A549 (cell line): ENCODE measurements at regions not wholly inside any gene's neighbourhood (a gene's known extent, or its start where the extent isn't known, plus 50 kb on each side); places are given as distances from the start of the nearest gene placed in this dataset.
"Not testable (repeated sequence)": the region's sequence is repeated elsewhere in the genome, so short reads cannot be mapped to it uniquely, and the experiment has no call there.

Experiments used
- ATAC-seq, 2 experiments: fragments of 200-7000 bp in 1 of 2; fragments of >200 bp in 1 of 2; cut with Nextera tagmentation in 1 of 2; cut with Tn5 transposase in 1 of 2; 3 replicates each; pipeline versions ENCODE4 v1.8.0 to v1.9.1; 2018 to 2020; ENCODE audit warnings: mild to moderate bottlenecking in 1 of 2, moderate library complexity in 1 of 2
- CTCF ChIA-PET: fragments of 300-600 bp; sonication (Branson Sonifier 250); formaldehyde crosslinking; extraction: SDS; loops from one replicate; lab custom pipeline; 2021; ENCODE audit warnings: antibody characterized with exemption, inconsistent platforms; lab: Yijun Ruan, JAX
- POLR2A ChIA-PET: fragments of 350-600 bp; formaldehyde crosslinking; extraction: SDS; loops from one replicate; lab custom pipeline; 2021; ENCODE audit warnings: antibody characterized with exemption, inconsistent platforms; lab: Yijun Ruan, JAX
- DNase-seq, 2 experiments: peaks; one replicate each; pipeline versions ENCODE4 v3.0.0 to v3.0.0-alpha.2; 2011 to 2016; ENCODE audit warnings: low read depth in 1 of 2, low spot score in 1 of 2
- FAIRE-seq: peaks from 2 replicates; lab custom pipeline; 2011; peaks lifted over from hg19 to GRCh38; lab: Jason Lieb, UNC
- H3K27ac ChIP-seq, 2 experiments: fragments of >200 bp; sonication (Bioruptor Twin); formaldehyde crosslinking; 3 replicates each; pipeline ENCODE4 v1.5.1; 2016 to 2017
- H3K4me1 ChIP-seq: fragments of >200 bp; sonication (Bioruptor Twin); formaldehyde crosslinking; 3 replicates; pipeline ENCODE4 v1.6.1; 2016
- H3K4me2 ChIP-seq: fragments of >200 bp; sonication (Bioruptor Twin); formaldehyde crosslinking; 3 replicates; pipeline ENCODE4 v1.6.1; 2016
- H3K4me3 ChIP-seq: fragments of >200 bp; sonication (Bioruptor Twin); formaldehyde crosslinking; 3 replicates; pipeline ENCODE4 v1.5.1; 2016
- H3K9me3 ChIP-seq: fragments of >200 bp; sonication (Bioruptor Twin); formaldehyde crosslinking; 3 replicates; pipeline ENCODE4 v1.6.1; 2016
- BCL3 ChIP-seq: fragments of >200 bp; sonication (Bioruptor Twin); formaldehyde crosslinking; IDR thresholded peaks from 3 replicates; pipeline ENCODE4 v1.6.1; 2016
- BHLHE40 ChIP-seq: IDR thresholded peaks from 2 replicates; pipeline ENCODE4 v1.6.1; 2012; ENCODE audit warnings: low read depth, low read length, inconsistent platforms
- CBX8 ChIP-seq: fragments of 200-600 bp; sonication (generic); IDR thresholded peaks from 2 replicates; pipeline ENCODE4 v1.6.1; 2016
- CHD2 ChIP-seq: fragments of 150-350 bp; IDR thresholded peaks from 2 replicates; pipeline ENCODE4 v1.6.1; 2014; ENCODE audit warnings: low read length; ENCODE audit not compliant: partially characterized antibody
- CHD4 ChIP-seq: fragments of 200-600 bp; sonication (generic); IDR thresholded peaks from 2 replicates; pipeline ENCODE4 v1.6.1; 2016; ENCODE audit warnings: antibody characterized with exemption, mild to moderate bottlenecking, borderline replicate concordance
- E2F6 ChIP-seq: IDR thresholded peaks from 2 replicates; pipeline ENCODE4 v1.6.1; 2012; ENCODE audit warnings: low read depth, borderline replicate concordance
- EHMT2 ChIP-seq: fragments of 200-600 bp; sonication (generic); IDR thresholded peaks from 2 replicates; pipeline ENCODE4 v1.6.1; 2016; ENCODE audit warnings: antibody characterized with exemption, low read depth, mild to moderate bottlenecking, moderate library complexity
- ESRRA ChIP-seq: fragments of 150-350 bp; IDR thresholded peaks from 2 replicates; pipeline ENCODE4 v1.6.1; 2014; ENCODE audit warnings: mild to moderate bottlenecking, low read length, borderline replicate concordance
- FOSB ChIP-seq: fragments of 250-450 bp; sonication (Bioruptor Pico); IDR thresholded peaks from 2 replicates; pipeline ENCODE4 v1.5.0; 2020; ENCODE audit warnings: mild to moderate bottlenecking, moderate library complexity
- FOSL2 ChIP-seq, 2 experiments: fragments of 450-650 bp in 1 of 2; fragments of >200 bp in 1 of 2; sonication (Bioruptor Twin) in 1 of 2; formaldehyde crosslinking; IDR thresholded peaks; 2 replicates each; pipeline versions ENCODE4 v1.5.0 to v1.6.1; 2016 to 2020; ENCODE audit warnings: mild to moderate bottlenecking in 1 of 2, moderate library complexity in 1 of 2
- FOXS1 ChIP-seq: fragments of 250-450 bp; sonication (Bioruptor Pico); IDR thresholded peaks from 2 replicates; pipeline ENCODE4 v1.5.0; 2020; ENCODE audit warnings: mild to moderate bottlenecking, moderate library complexity
- GATA3 ChIP-seq: IDR thresholded peaks from 2 replicates; pipeline ENCODE4 v1.6.1; 2012; ENCODE audit warnings: borderline replicate concordance
- HOXA7 ChIP-seq: fragments of 250-450 bp; sonication (Bioruptor Pico); IDR thresholded peaks from 2 replicates; pipeline ENCODE4 v1.5.0; 2020; ENCODE audit warnings: mild to moderate bottlenecking, moderate library complexity
- NFE2L2 ChIP-seq: fragments of 150-350 bp; conservative IDR thresholded peaks from 2 replicates; pipeline ENCODE4 v1.6.1; 2014; ENCODE audit warnings: low read length
- PHF8 ChIP-seq: fragments of 200-600 bp; sonication (generic); IDR thresholded peaks from 2 replicates; pipeline ENCODE4 v1.6.1; 2016; ENCODE audit warnings: low read depth, mild to moderate bottlenecking, antibody characterized with exemption, moderate library complexity, borderline replicate concordance
- RAD21 ChIP-seq, 2 experiments: fragments of >200 bp in 1 of 2; sonication (Bioruptor Twin) in 1 of 2; formaldehyde crosslinking in 1 of 2; IDR thresholded peaks in 1 of 2; conservative IDR thresholded peaks in 1 of 2; 2 replicates in 1 of 2; 3 replicates in 1 of 2; pipeline ENCODE4 v1.6.1; 2012 to 2018; ENCODE audit warnings: inconsistent platforms in 1 of 2
- RCOR1 ChIP-seq: fragments of 150-350 bp; IDR thresholded peaks from 2 replicates; pipeline ENCODE4 v1.6.1; 2014; ENCODE audit warnings: antibody characterized with exemption, low read length, low read depth
- RNF2 ChIP-seq: fragments of 200-600 bp; sonication (generic); IDR thresholded peaks from 2 replicates; pipeline ENCODE4 v1.6.1; 2016; ENCODE audit warnings: low read depth, mild to moderate bottlenecking, antibody characterized with exemption, moderate library complexity, borderline replicate concordance
- SMC3 ChIP-seq: fragments of >200 bp; sonication (Bioruptor Twin); formaldehyde crosslinking; IDR thresholded peaks from 3 replicates; pipeline ENCODE4 v1.6.1; 2018; ENCODE audit warnings: inconsistent platforms
- SREBF2 ChIP-seq: fragments of 450-650 bp; IDR thresholded peaks from 2 replicates; pipeline ENCODE4 v1.6.1; 2014; ENCODE audit warnings: mild to moderate bottlenecking, moderate library complexity
- TFCP2L1 ChIP-seq: fragments of 250-450 bp; sonication (Bioruptor Pico); IDR thresholded peaks from 2 replicates; pipeline ENCODE4 v1.5.0; 2021; ENCODE audit warnings: mild to moderate bottlenecking
- USF2 ChIP-seq: fragments of 450-650 bp; IDR thresholded peaks from 2 replicates; pipeline ENCODE4 v1.6.1; 2014; ENCODE audit warnings: antibody characterized with exemption
- ZC3H11A ChIP-seq: fragments of 450-650 bp; IDR thresholded peaks from 2 replicates; pipeline ENCODE4 v1.6.1; 2014; ENCODE audit warnings: antibody characterized with exemption, mild to moderate bottlenecking
- ZFP36 ChIP-seq: fragments of 450-650 bp; IDR thresholded peaks from 2 replicates; pipeline ENCODE4 v1.6.1; 2014; ENCODE audit warnings: borderline replicate concordance; ENCODE audit not compliant: partially characterized antibody
- ZNF302 ChIP-seq: fragments of 250-450 bp; sonication (Bioruptor Pico); IDR thresholded peaks from 2 replicates; pipeline ENCODE4 v1.9.0; 2021; ENCODE audit warnings: inconsistent platforms, mild to moderate bottlenecking, moderate library complexity
- ZSCAN20 ChIP-seq: fragments of 250-450 bp; sonication (Bioruptor Pico); IDR thresholded peaks from 2 replicates; pipeline ENCODE4 v1.8.0; 2022; ENCODE audit warnings: mild to moderate bottlenecking, moderate library complexity
- WGBS: methylation state at CpG from one replicate; pipeline ENCODE4 v1.1.6; 2017; ENCODE audit errors: missing lambda C conversion rate; 5-methylcytosine and 5-hydroxymethylcytosine counted together
- TF ChIP-seq, protein P1 (sequence below): fragments of 250-450 bp; sonication (Bioruptor Pico); IDR thresholded peaks from 2 replicates; pipeline ENCODE4 v1.5.0; 2020; ENCODE audit warnings: low read depth, mild to moderate bottlenecking, moderate library complexity

- no peak overlapping the region for H3K4me2 ChIP-seq
- FAIRE-seq (no peak), DNase-seq (no peak), ATAC-seq (no peak)
- no peaks in the 10 kb centered on the region for H3K9me3 ChIP-seq
- no peak for TF ChIP-seq ZSCAN20
- no peak for TF ChIP-seq RCOR1
- TF ChIP-seq USF2: no peak
- TF ChIP-seq CHD2: no peak
- TF ChIP-seq RNF2: no peak
- no peak for TF ChIP-seq HOXA7 (CRISPR knock-in tag)
- TF ChIP-seq FOSB (CRISPR knock-in tag): no peak
- TF ChIP-seq PHF8: no peak
- TF ChIP-seq CBX8: no peak
- no peak for TF ChIP-seq SREBF2
- TF ChIP-seq NFE2L2: no peak
- CTCF ChIA-PET: no interaction called here
- H3K4me3 ChIP-seq: no peak overlapping the region
- H3K27ac ChIP-seq: no peak overlapping the region
- no peaks in the 10 kb centered on the region for H3K4me1 ChIP-seq
- POLR2A ChIA-PET: no interaction called here
These were observed 344.2 kb upstream of the KIAA1217 start for GRCh38 chr10:23864631-23865147.

DNA sequence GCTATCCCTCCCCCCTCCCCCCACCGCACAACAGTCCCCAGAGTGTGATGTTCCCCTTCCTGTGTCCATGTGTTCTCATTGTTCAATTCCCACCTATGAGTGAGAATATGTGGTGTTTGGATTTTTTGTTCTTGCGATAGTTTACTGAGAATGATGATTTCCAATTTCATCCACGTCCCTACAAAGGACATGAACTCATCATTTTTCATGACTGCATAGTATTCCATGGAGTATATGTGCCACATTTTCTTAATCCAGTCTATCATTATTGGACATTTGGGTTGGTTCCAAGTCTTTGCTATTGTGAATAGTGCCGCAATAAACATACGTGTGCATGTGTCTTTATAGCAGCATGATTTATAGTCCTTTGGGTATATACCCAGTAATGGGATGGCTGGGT is 342.0 kb upstream of the KIAA1217 start:
- 6% methylated on average over 2 of the region's 5 CpGs for WGBS
- H3K4me1 ChIP-seq, H3K27ac ChIP-seq, H3K4me3 ChIP-seq, DNase-seq, H3K4me2 ChIP-seq, FAIRE-seq, H3K9me3 ChIP-seq, CTCF ChIA-PET, POLR2A ChIA-PET, ATAC-seq: not testable (repeated sequence)

- Histone ChIP-seq H3K9me3 (no peaks in the 10 kb centered on the region), H3K4me3 (no peak overlapping the region), H3K27ac (no peak overlapping the region), H3K4me1 (no peaks in the 10 kb centered on the region), H3K4me2 (no peak overlapping the region)
- ChIA-PET CTCF (no interaction called here), POLR2A (no interaction called here)
- FAIRE-seq (no peak), ATAC-seq (no peak), DNase-seq (no peak)
- 42% methylated on average over 2 of the region's 2 CpGs for WGBS
- TF ChIP-seq ZFP36: no peak
- no peak for TF ChIP-seq TFCP2L1 (CRISPR knock-in tag)
- TF ChIP-seq ZNF302 (CRISPR knock-in tag): no peak
- TF ChIP-seq BHLHE40: no peak
- no peak for TF ChIP-seq HOXA7 (CRISPR knock-in tag)
- TF ChIP-seq FOSB (CRISPR knock-in tag): no peak
- TF ChIP-seq SMC3: no peak
- TF ChIP-seq EHMT2: no peak
These were observed 340.8 kb upstream of the KIAA1217 start for GRCh38 chr10:23868121-23868520.

DNA sequence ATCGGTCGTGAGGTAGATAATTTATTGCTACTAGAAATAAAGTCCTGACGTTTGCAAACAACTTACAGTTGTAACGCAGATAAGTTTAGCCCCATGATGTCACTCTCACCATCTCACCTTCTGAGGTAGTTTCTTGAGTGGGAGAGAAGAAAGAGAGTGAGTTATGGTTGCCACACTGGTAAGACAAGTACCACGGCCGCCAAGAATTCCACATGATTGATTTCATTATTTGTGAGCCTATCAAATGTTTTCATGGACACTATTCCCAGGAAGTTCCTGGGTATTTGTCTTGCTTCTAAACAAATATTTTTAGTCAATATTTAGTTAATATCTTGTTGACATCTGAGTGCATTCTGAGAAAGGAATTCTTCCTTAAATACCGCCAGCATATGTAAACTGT is 339.4 kb upstream of the KIAA1217 start:
- FAIRE-seq (no peak), DNase-seq (no peak), ATAC-seq (no peak)
- H3K9me3 ChIP-seq: no peaks in the 10 kb centered on the region
- H3K27ac ChIP-seq: no peak overlapping the region
- H3K4me3 ChIP-seq: no peak overlapping the region
- 3% methylated on average over 7 of the region's 7 CpGs for WGBS
- no peaks in the 10 kb centered on the region for H3K4me1 ChIP-seq
- POLR2A ChIA-PET: no interaction called here
- H3K4me2 ChIP-seq: no peak overlapping the region
- CTCF ChIA-PET: no interaction called here
- TF ChIP-seq, protein P1, sequence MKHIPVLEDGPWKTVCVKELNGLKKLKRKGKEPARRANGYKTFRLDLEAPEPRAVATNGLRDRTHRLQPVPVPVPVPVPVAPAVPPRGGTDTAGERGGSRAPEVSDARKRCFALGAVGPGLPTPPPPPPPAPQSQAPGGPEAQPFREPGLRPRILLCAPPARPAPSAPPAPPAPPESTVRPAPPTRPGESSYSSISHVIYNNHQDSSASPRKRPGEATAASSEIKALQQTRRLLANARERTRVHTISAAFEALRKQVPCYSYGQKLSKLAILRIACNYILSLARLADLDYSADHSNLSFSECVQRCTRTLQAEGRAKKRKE: no peak
- TF ChIP-seq ZFP36 (no peak), FOSL2 (IDR thresholded peaks at IDR 0.05) (no peak), FOSL2 (CRISPR knock-in tag; IDR thresholded peaks at IDR 0.05) (no peak), BCL3 (no peak), SREBF2 (no peak), E2F6 (no peak), RCOR1 (no peak), FOXS1 (CRISPR knock-in tag) (no peak), HOXA7 (CRISPR knock-in tag) (no peak), CHD4 (no peak), ZC3H11A (no peak), TFCP2L1 (CRISPR knock-in tag) (no peak), RAD21 (conservative IDR thresholded peaks at IDR 0.05 in 1 of 2, IDR thresholded peaks at IDR 0.05 in 1 of 2) (no peak), ESRRA (no peak), ZNF302 (CRISPR knock-in tag) (no peak), GATA3 (no peak)
